Stimulated activated CD8-positive, alpha-beta memory T cell treated with anti-CD3 and anti-CD28 coated beads, Interleukin-4, amount 100 ng/mL, for 4 hours (primary cell): ENCODE measurements at regions not wholly inside any gene's neighbourhood (a gene's known extent, or its start where the extent isn't known, plus 50 kb on each side); places are given as distances from the start of the nearest gene placed in this dataset.

Experiments
- DNase-seq, 2 donors: peaks; one replicate each; pipeline ENCODE4 v3.0.0-alpha.2; 2020; ENCODE audit warnings: low read depth in 2 of 2, low spot score in 1 of 2

- DNase-seq: no peak
Observed at GRCh38 chr2:43022896-43023295, 203.5 kb downstream of the ZFP36L2 start.

GRCh38 chr2:43021791-43022509 is 204.5 kb downstream of the ZFP36L2 start:
- no peak for DNase-seq

DNA sequence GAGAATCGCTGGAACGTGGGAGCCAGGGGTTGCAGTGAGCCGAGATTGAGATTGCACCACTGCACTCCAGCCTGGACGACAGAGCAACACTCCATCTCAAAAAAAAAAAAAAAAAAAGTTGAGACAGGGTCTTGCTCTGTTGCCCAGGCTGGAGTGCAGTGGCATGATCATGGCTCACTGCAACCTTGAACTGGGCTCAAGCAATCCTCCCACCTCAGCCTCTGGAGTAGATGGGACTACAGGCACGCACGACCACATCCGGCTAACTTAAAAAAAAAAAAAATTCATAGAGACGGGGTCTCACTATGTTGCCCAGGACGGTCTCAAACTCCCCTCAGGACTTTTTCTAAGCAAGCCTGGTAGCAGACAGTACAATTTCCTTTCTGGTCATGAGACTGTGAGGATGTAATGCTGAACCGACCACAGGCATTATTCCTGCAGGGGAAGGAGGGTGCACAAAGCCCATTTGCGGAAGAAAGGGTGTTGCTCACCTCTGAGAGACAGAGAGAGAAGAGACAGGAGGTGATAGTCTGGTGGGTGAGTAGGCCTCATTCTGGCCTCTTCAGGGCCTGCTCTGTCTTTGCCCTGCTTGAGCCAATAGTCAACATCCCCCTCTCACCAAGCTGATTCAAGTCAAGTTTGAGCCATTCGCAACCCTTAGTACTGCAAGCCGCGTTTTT is 205.3 kb downstream of the ZFP36L2 start:
- no peak for DNase-seq

GRCh38 chr2:43020296-43020695 is 206.1 kb downstream of the ZFP36L2 start:
- DNase-seq: no peak

DNA sequence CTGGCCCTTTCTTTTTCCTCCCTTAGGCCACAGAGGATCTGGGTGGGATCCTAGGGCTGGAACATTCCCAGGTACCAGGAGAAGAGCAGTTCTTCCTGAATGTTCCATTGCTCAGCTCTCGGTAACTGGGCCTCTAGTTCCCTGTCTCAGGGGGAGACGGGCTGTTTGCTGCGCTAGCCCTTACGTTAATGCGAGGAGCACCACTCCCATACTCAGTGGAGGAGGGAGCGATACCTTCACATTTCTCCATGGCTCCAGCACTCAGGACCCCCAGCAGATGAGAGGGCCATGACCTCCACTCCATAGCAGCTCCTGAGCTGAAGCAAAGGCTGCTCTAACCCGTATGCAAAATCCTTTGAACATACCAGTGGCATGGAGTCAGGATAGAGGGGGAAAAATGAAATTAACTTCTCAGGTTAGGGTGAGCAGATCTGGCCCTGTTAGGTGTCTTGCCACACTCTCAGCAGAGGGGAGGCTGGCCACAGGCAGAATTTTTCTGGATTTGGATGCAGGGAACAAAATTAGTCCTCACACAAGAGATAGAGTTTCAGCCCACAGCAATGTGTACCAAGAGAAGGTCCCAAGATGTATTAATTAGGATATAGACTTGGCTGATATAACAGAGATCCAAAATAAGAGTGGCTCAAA is 206.7 kb downstream of the ZFP36L2 start:
- DNase-seq: no peak

- DNase-seq: no peak
Observed at GRCh38 chr2:43019025-43019367, 207.4 kb downstream of the ZFP36L2 start.

GRCh38 chr2:43018179-43019024 is 208.0 kb downstream of the ZFP36L2 start:
- no peak for DNase-seq

- no peak for DNase-seq
Observed at GRCh38 chr2:43013821-43014345, 212.5 kb downstream of the ZFP36L2 start.

- no peak for DNase-seq
Observed at GRCh38 chr2:43012966-43013365, 213.4 kb downstream of the ZFP36L2 start.

- DNase-seq: no peak
Observed at GRCh38 chr2:43011158-43011491, 215.3 kb downstream of the ZFP36L2 start.

DNA sequence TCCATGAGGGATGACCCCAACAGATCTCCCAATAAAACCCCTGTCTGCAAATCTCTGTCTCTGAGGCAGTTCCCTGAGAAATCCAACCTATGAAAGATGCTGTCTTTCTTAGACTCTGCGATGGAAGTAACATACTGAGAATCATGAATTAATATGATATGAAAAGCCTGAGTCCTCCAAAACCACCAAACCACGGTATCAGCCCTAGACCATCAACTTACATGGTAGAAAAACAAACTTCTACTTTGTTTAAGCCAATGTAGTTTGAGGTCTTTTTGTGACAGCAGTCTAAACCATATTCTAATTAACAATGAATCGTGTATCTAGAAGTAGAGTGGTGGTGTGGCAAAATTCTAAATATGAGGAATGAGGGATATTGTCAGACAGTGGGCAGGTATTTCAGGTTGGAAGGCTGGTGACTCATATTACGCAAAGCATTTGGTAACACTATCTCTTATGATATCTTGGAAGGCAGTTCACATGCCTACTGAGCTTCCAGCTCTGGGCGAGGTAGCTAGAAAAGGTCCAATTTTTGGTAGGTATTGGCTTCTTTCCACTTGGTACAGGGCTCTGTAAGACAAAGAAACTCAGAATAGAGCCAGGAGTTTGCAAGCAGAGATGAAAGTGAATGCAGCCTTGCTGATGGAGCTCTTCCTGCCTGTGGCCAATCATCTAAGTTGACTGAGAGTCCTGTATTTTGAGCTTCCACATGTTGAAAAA is 215.8 kb downstream of the ZFP36L2 start:
- DNase-seq: no peak

- DNase-seq: no peak
Observed at GRCh38 chr2:43009448-43009847, 217.0 kb downstream of the ZFP36L2 start.

DNA sequence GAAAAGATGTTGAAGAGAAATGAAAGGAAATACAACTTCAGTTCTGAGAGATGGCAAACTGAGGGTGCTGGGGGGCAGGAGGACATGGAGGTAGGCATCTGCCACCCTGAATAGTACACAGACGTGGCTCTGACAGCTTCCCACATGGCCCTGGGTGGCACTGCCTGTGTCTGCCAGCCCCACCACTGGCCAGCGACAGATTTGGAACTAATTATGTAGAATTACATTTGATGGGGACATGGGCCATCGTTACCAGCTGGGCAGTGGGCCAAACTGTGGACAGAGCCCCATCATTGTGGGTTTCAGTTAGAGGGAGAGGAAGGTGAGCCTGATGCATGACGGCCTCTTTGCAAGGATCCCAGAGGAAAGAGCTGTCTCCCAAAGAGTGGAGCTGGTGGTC is 216.0 kb upstream of the HAAO start:
- DNase-seq: no peak

GRCh38 chr2:43007901-43008300 is 215.5 kb upstream of the HAAO start:
- DNase-seq: no peak

DNA sequence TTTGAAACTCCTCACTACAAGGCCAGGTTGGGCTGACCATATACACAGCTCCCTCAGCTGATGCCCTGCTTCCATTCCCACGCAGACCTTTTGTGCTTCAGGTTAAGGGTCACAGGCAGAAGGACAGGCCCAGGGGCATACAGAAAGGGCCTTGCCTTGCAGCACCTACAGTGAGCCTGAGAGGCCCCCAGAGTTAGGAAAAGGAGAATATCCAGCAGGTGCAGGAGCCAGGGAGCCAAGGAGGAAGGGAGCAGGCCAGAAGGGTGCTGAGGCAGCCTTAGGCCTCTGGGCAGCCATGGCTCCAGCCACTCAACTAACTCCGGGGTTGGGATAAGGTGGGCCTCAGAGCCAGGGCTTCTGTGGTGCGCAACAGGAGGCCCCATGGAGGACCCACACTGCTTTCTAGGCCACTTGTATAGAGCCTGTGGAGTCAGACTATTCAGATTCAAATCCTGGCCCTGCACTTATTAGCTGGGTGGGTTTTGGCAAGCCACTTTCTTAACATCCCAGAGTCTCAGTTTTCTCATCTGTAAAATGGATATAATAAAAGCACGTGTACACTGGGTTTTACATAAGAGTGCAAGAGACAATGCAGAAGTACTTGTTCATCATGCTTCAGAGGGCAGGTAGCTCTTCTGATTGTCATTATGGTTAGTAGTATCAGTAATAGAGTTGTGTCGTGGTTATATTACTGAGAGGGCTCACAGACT is 214.6 kb upstream of the HAAO start:
- no peak for DNase-seq

DNA sequence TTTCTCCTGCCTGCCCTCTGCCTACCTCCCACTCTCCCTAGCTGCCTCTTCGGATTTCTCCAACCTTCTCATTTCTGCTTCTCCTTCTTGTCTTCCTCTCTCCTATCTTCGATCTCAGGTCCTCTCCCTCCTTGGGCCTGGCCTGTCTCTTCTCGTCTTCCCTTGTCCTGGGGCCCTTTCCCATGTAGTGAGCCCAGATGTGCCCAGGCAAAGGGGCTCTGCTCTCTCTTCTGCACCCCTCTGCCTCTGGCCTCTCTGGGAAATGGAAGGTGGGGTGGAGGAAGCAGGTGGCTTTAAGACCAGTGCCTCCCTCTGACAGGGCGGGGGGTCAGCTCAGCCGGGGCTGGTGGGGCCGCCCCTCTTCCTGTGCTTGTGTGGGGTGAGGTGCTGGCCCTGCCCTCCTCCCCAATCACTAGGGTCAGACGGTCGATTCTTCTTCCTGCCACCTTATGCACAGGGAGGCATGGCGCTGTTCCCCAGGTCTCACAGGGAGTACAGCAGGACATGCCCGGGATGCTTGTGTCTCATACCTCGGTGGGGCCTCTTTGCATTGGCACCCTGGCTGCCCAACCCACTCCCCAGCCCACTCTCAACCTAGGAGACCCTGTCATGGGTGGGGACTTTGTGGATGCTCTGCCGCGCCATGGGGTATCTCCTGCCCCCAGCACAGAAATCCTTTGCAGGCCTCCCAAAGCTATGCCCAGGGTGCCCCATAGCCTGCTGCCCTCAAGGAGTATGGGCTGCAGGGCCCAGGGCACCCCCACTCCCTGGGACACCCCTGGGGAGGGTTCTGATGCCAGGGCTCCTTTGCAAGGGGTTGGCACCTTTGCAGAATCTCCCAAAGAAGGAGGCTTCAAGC is 213.8 kb upstream of the HAAO start:
- no peak for DNase-seq

- no peak for DNase-seq
Observed at GRCh38 chr2:43005245-43005974, 213.0 kb upstream of the HAAO start.

DNA sequence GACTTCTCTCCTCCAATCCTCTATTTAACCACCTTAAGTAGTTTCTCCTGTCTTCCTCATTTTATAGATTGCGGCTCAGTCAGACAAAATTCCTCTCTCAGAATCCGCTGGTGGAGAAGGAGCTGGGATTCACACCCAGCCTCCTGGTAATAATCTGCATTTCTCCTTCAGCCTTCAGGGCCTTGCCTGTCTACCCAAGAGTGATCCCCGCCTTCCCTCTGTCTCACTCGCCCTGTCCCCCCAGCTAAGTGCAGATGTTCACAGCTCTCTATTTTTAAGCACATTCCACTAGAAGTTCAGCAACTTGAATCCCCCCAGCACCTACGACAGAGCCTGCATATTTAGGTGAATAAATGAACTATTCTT is 212.5 kb upstream of the HAAO start:
- DNase-seq: no peak
